ENCODE measurements at regions not wholly inside any gene's neighbourhood (a gene's known extent, or its start where the extent isn't known, plus 50 kb on each side); places are given as distances from the start of the nearest gene placed in this dataset.
A peak's percentile ranks its signal among the peaks of the same experiment; 100 is the strongest.

DNA sequence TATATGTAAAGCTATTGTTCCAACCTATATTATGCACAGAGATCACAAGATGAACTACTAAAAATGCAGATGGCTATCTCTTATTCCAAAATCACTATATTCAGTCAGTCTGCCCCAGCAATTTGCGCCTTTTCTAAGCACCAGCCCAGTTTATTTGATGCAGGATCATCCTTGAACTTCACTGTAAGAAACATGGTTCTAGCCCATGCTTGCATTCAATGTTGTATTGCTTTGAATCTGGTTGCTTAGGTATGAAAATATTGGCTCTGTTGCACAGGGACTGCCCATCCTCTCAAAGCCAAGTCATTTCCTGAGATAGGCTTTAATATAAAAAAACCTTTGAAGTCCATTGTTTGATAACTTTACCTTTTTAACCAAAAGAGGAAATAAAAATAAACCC lies 170.5 kb upstream of the LRIG1 start:
- TF ChIP-seq, protein P1, sequence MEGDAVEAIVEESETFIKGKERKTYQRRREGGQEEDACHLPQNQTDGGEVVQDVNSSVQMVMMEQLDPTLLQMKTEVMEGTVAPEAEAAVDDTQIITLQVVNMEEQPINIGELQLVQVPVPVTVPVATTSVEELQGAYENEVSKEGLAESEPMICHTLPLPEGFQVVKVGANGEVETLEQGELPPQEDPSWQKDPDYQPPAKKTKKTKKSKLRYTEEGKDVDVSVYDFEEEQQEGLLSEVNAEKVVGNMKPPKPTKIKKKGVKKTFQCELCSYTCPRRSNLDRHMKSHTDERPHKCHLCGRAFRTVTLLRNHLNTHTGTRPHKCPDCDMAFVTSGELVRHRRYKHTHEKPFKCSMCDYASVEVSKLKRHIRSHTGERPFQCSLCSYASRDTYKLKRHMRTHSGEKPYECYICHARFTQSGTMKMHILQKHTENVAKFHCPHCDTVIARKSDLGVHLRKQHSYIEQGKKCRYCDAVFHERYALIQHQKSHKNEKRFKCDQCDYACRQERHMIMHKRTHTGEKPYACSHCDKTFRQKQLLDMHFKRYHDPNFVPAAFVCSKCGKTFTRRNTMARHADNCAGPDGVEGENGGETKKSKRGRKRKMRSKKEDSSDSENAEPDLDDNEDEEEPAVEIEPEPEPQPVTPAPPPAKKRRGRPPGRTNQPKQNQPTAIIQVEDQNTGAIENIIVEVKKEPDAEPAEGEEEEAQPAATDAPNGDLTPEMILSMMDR (IDR thresholded peaks at IDR 0.05): no peak
- no peaks in the 10 kb centered on the region for H3K9me3 ChIP-seq
- H3K4me1 ChIP-seq: peaks cover 0 to 16% (median 0%) of the 10 kb centered on the region in 9 donors
- intact Hi-C loops (cut with DNase I): no loop called here
- DNase-seq (peak in 1 of 2 donors; percentile 8), ATAC-seq (peak in 6 of 8 donors; percentile 37 to 73 (median 62))
- H3K27ac ChIP-seq: no peak overlapping the region
- no peak overlapping the region for H3K4me3 ChIP-seq
- H3K27me3 ChIP-seq: no peaks in the 10 kb centered on the region
- no peaks in the 10 kb centered on the region for H3K36me3 ChIP-seq
- WGBS, 2 donors: 76 to 79% methylated on average over 1 of the region's 1 CpG

DNA sequence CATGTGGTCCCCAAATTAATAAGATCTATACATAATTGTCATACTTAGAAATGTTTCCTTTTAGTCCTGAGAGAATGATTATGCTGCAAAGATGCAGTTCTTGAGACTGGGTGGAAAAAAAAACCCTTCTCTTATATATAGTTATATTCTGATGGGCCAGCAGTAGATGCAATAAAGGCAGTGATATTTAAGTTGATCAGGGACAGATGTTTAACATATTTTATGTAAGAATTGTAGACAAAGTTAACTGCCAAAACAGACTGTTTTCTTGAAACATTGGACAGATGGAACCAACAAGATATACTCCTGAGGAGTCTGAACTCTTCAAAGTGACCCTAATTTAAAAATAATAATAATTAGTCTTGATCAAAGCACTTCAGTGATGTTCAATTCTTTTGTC lies 172.0 kb upstream of the LRIG1 start:
- TF ChIP-seq, protein P1 (IDR thresholded peaks at IDR 0.05): no peak
- DNase-seq (no peak), ATAC-seq (no peak)
- Histone ChIP-seq H3K4me1 (peaks cover 0 to 16% (median 0%) of the 10 kb centered on the region in 9 donors), H3K27ac (no peak overlapping the region), H3K36me3 (no peaks in the 10 kb centered on the region), H3K9me3 (peaks cover 0 to 6% (median 0%) of the 10 kb centered on the region in 11 donors), H3K27me3 (no peaks in the 10 kb centered on the region), H3K4me3 (no peak overlapping the region)
- intact Hi-C loops (cut with DNase I): no loop called here

DNA sequence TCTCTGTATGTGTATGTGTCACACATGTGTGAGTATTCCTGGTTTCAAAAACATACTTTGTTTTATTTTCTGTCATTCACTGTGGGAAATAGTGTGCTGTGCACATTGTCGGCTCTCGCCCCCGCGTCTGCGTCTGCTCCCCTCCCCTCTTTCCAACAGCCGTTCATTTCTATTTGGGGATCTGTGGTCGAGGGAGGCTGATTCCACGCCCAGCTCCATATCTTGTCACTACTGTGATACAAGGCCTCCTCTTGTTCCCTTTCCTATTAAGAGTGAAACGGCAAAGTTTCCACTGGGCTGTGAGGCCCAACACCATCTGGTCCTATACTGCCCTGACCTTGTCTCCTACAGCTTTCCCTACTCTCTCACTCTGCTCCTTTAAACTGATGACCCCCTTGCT lies 172.5 kb upstream of the LRIG1 start:
- no peaks in the 10 kb centered on the region for H3K27me3 ChIP-seq
- TF ChIP-seq, protein P1 (IDR thresholded peaks at IDR 0.05): no peak
- peaks cover 0 to 16% (median 0%) of the 10 kb centered on the region in 9 donors for H3K4me1 ChIP-seq
- no peaks in the 10 kb centered on the region for H3K36me3 ChIP-seq
- intact Hi-C loops (cut with DNase I): no loop called here
- DNase-seq (peak in 1 of 2 donors; percentile 25), ATAC-seq (peak in 4 of 8 donors; percentile 62 to 86 (median 71))
- no peak overlapping the region for H3K27ac ChIP-seq
- H3K9me3 ChIP-seq: peaks cover 0 to 11% (median 0%) of the 10 kb centered on the region in 11 donors
- H3K4me3 ChIP-seq: no peak overlapping the region
- WGBS, 2 donors: 40 to 48% methylated on average over 9 of the region's 9 CpGs

DNA sequence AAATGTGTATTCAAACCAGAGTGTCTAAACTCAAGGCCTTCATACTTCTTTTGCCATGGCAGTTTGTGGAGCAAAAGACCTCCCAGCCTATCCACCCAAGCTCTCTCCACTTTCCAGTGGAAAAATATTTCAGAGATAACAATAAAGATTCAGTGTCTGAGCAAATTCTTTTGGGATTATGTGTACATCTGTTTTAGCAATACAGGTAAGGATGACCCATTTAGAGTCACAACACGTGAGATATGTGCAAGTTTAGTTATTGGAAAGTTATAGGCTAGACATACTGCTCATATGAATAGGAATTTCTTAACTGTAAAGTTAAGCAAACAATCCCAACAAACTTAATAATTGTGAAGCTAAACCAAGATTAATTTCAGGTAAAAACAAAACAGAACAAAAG lies 174.5 kb upstream of the LRIG1 start:
- no peaks in the 10 kb centered on the region for H3K27me3 ChIP-seq
- no peak overlapping the region for H3K27ac ChIP-seq
- H3K36me3 ChIP-seq: no peaks in the 10 kb centered on the region
- peaks cover 0 to 16% (median 0%) of the 10 kb centered on the region in 9 donors for H3K4me1 ChIP-seq
- peaks cover 0 to 19% (median 0%) of the 10 kb centered on the region in 11 donors for H3K9me3 ChIP-seq
- no peak for DNase-seq
- 35 to 70% methylated on average over 1 of the region's 1 CpG for WGBS, 2 donors
- TF ChIP-seq, protein P1 (IDR thresholded peaks at IDR 0.05): no peak
- H3K4me3 ChIP-seq: no peak overlapping the region
- intact Hi-C loops (cut with DNase I): no loop called here
- no peak for ATAC-seq

Measured in heart right ventricle (tissue), 16 donors.